KMS-11 (cell line): ENCODE measurements at regions not wholly inside any gene's neighbourhood (a gene's known extent, or its start where the extent isn't known, plus 50 kb on each side); places are given as distances from the start of the nearest gene placed in this dataset.

Experiments used
- H2AFZ ChIP-seq: fragments of 200-600 bp; sonication (generic); 2 replicates; pipeline ENCODE4 v1.6.1; 2016; ENCODE audit warnings: antibody characterized with exemption, mixed run types, low read depth
- H3K27ac ChIP-seq: fragments of 200-600 bp; sonication (generic); 2 replicates; pipeline ENCODE4 v1.6.1; 2016; ENCODE audit warnings: mild to moderate bottlenecking, mixed run types
- H3K27me3 ChIP-seq: fragments of 200-600 bp; sonication (generic); 2 replicates; pipeline ENCODE4 v1.6.1; 2017; ENCODE audit warnings: mild to moderate bottlenecking, low read depth, mixed run types, moderate library complexity; ENCODE audit not compliant: insufficient read depth
- H3K36me3 ChIP-seq: fragments of 200-600 bp; sonication (generic); 2 replicates; pipeline ENCODE4 v1.6.1; 2017; ENCODE audit warnings: mild to moderate bottlenecking, mixed run types; ENCODE audit not compliant: insufficient read depth
- H3K4me1 ChIP-seq: fragments of 200-600 bp; sonication (generic); 2 replicates; pipeline ENCODE4 v1.6.1; 2016; ENCODE audit warnings: mild to moderate bottlenecking, low read depth, mixed run types; ENCODE audit not compliant: poor library complexity, severe bottlenecking
- H3K4me2 ChIP-seq: fragments of 200-600 bp; sonication (generic); 2 replicates; pipeline ENCODE4 v1.7.0; 2016; ENCODE audit warnings: mild to moderate bottlenecking, mixed run types
- H3K4me3 ChIP-seq: fragments of 200-600 bp; sonication (generic); IDR thresholded peaks from 2 replicates; pipeline ENCODE4 v1.6.1; 2017; ENCODE audit warnings: low read depth, low read length, mixed read lengths; ENCODE audit not compliant: insufficient read depth
- H3K79me2 ChIP-seq: fragments of 200-600 bp; sonication (generic); 2 replicates; pipeline ENCODE4 v1.6.1; 2016; ENCODE audit warnings: low read depth, mixed run types; ENCODE audit not compliant: insufficient read depth
- H3K9ac ChIP-seq: fragments of 200-600 bp; sonication (generic); 2 replicates; pipeline ENCODE4 v1.6.1; 2016; ENCODE audit warnings: mild to moderate bottlenecking, mixed run types
- H4K20me1 ChIP-seq: fragments of 200-600 bp; sonication (generic); 2 replicates; pipeline ENCODE4 v1.6.1; 2016; ENCODE audit warnings: mild to moderate bottlenecking, mixed run types; ENCODE audit not compliant: insufficient read depth
- TF ChIP-seq, protein P1 (sequence below): fragments of 200-600 bp; sonication (generic); conservative IDR thresholded peaks from 2 replicates; pipeline ENCODE4 v1.6.1; 2017; ENCODE audit warnings: low read depth, mild to moderate bottlenecking, antibody characterized with exemption, low read length, moderate library complexity, mixed read lengths

GRCh38 chr18:75810516-75810915 lies 383.0 kb upstream of the SMIM21 start:
- no peak overlapping the region for H3K27ac ChIP-seq
- no peaks in the 10 kb centered on the region for H3K27me3 ChIP-seq
- TF ChIP-seq, protein P1, sequence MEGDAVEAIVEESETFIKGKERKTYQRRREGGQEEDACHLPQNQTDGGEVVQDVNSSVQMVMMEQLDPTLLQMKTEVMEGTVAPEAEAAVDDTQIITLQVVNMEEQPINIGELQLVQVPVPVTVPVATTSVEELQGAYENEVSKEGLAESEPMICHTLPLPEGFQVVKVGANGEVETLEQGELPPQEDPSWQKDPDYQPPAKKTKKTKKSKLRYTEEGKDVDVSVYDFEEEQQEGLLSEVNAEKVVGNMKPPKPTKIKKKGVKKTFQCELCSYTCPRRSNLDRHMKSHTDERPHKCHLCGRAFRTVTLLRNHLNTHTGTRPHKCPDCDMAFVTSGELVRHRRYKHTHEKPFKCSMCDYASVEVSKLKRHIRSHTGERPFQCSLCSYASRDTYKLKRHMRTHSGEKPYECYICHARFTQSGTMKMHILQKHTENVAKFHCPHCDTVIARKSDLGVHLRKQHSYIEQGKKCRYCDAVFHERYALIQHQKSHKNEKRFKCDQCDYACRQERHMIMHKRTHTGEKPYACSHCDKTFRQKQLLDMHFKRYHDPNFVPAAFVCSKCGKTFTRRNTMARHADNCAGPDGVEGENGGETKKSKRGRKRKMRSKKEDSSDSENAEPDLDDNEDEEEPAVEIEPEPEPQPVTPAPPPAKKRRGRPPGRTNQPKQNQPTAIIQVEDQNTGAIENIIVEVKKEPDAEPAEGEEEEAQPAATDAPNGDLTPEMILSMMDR = no peak
- no peaks in the 10 kb centered on the region for H3K79me2 ChIP-seq
- no peaks in the 10 kb centered on the region for H4K20me1 ChIP-seq
- H3K4me2 ChIP-seq = no peak overlapping the region
- H3K4me3 ChIP-seq = no peak overlapping the region
- no peak overlapping the region for H3K9ac ChIP-seq
- no peaks in the 10 kb centered on the region for H3K36me3 ChIP-seq
- no peak overlapping the region for H2AFZ ChIP-seq
- no peaks in the 10 kb centered on the region for H3K4me1 ChIP-seq

GRCh38 chr18:75809926-75810255 lies 382.4 kb upstream of the SMIM21 start:
- Histone ChIP-seq H3K79me2 (no peaks in the 10 kb centered on the region), H3K27me3 (no peaks in the 10 kb centered on the region), H3K9ac (no peak overlapping the region), H3K4me2 (no peak overlapping the region), H3K27ac (no peak overlapping the region), H4K20me1 (no peaks in the 10 kb centered on the region), H3K4me1 (no peaks in the 10 kb centered on the region), H2AFZ (no peak overlapping the region), H3K4me3 (no peak overlapping the region), H3K36me3 (no peaks in the 10 kb centered on the region)
- TF ChIP-seq, protein P1 = no peak

GRCh38 chr18:75809151-75809925 lies 381.8 kb upstream of the SMIM21 start:
- Histone ChIP-seq H3K4me3 (no peak overlapping the region), H3K27ac (no peak overlapping the region), H3K4me2 (no peak overlapping the region), H3K4me1 (no peaks in the 10 kb centered on the region), H3K36me3 (no peaks in the 10 kb centered on the region), H3K79me2 (no peaks in the 10 kb centered on the region), H3K27me3 (no peaks in the 10 kb centered on the region), H4K20me1 (no peaks in the 10 kb centered on the region), H3K9ac (no peak overlapping the region), H2AFZ (no peak overlapping the region)
- TF ChIP-seq, protein P1 = no peak

- H2AFZ ChIP-seq = no peak overlapping the region
- no peaks in the 10 kb centered on the region for H3K27me3 ChIP-seq
- TF ChIP-seq, protein P1 = no peak
- H3K4me2 ChIP-seq = no peak overlapping the region
- no peak overlapping the region for H3K9ac ChIP-seq
- H3K27ac ChIP-seq = no peak overlapping the region
- H3K4me3 ChIP-seq = no peak overlapping the region
- no peaks in the 10 kb centered on the region for H4K20me1 ChIP-seq
- no peaks in the 10 kb centered on the region for H3K4me1 ChIP-seq
- H3K79me2 ChIP-seq = no peaks in the 10 kb centered on the region
- no peaks in the 10 kb centered on the region for H3K36me3 ChIP-seq
Observed at GRCh38 chr18:75805265-75805664, 377.8 kb upstream of the SMIM21 start.
